ENCODE measurements at regions not wholly inside any gene's neighbourhood (a gene's known extent, or its start where the extent isn't known, plus 50 kb on each side); places are given as distances from the start of the nearest gene placed in this dataset.

DNA sequence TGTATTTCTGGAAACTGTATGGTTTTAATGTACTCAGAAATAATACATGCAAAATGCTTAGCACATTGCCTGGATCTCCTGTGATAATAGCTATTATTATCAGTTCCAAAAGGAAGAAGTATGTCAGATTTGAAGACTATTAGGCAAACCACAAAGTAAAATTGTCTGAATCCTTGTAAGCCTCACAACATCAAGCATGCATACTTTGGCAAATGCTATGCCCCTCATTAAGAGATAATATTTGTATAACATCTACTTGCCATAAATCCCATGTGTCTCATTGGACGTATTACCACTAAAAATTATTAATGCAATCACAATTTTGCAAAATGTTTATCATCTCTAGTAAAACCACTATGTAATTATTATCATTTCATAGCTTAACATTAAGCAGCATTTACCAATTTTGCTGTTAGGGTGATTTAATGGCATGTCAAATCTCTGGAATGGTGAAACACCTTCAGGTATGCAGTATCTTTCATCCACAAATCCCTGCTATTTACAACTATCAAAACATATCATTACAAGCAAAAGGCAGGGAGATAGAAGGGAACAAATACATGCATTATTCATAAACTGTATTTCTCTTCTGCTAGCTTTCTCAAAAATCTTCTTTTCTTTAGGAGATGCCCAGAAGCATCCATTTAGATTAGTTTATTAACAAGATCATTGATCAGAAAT lies 974.6 kb upstream of the RAG2 start:
- intact Hi-C loops (cut with micrococcal nuclease): no loop called here
- no peaks in the 10 kb centered on the region for H3K27me3 Mint-ChIP-seq (ENCODE audit: low read depth)
- H3K4me3 Mint-ChIP-seq: no peak overlapping the region
- CTCF ChIA-PET: no interaction called here
- H3K27ac Mint-ChIP-seq: no peak overlapping the region
- H3K36me3 Mint-ChIP-seq (ENCODE audit: low read depth): no peaks in the 10 kb centered on the region
- H3K4me1 Mint-ChIP-seq (ENCODE audit: low read depth): no peaks in the 10 kb centered on the region
- DNase-seq: no peak
- H3K9me3 Mint-ChIP-seq: peaks cover 7% of the 10 kb centered on the region

- H3K4me3 Mint-ChIP-seq: no peak overlapping the region
- no peak for DNase-seq
- intact Hi-C loops (cut with micrococcal nuclease): no loop called here
- no peak overlapping the region for H3K27ac Mint-ChIP-seq
- H3K4me1 Mint-ChIP-seq (ENCODE audit: low read depth): no peaks in the 10 kb centered on the region
- H3K36me3 Mint-ChIP-seq (ENCODE audit: low read depth): no peaks in the 10 kb centered on the region
- H3K27me3 Mint-ChIP-seq (ENCODE audit: low read depth): no peaks in the 10 kb centered on the region
- CTCF ChIA-PET: no interaction called here
- peaks cover 7% of the 10 kb centered on the region for H3K9me3 Mint-ChIP-seq
Measured at GRCh38 chr11:37571246-37571645, 973.2 kb upstream of the RAG2 start.

GRCh38 chr11:37560991-37561390 lies 963.0 kb upstream of the RAG2 start:
- no peaks in the 10 kb centered on the region for H3K36me3 Mint-ChIP-seq (ENCODE audit: low read depth)
- intact Hi-C loops (cut with micrococcal nuclease): no loop called here
- no peak overlapping the region for H3K4me3 Mint-ChIP-seq
- DNase-seq: no peak
- no peak overlapping the region for H3K27ac Mint-ChIP-seq
- H3K27me3 Mint-ChIP-seq (ENCODE audit: low read depth): no peaks in the 10 kb centered on the region
- H3K4me1 Mint-ChIP-seq (ENCODE audit: low read depth): no peaks in the 10 kb centered on the region
- peaks cover 3% of the 10 kb centered on the region for H3K9me3 Mint-ChIP-seq
- CTCF ChIA-PET: no interaction called here

- no peaks in the 10 kb centered on the region for H3K4me1 Mint-ChIP-seq (ENCODE audit: low read depth)
- DNase-seq: no peak
- H3K27ac Mint-ChIP-seq: no peak overlapping the region
- intact Hi-C loops (cut with micrococcal nuclease): no loop called here
- no peaks in the 10 kb centered on the region for H3K27me3 Mint-ChIP-seq (ENCODE audit: low read depth)
- H3K36me3 Mint-ChIP-seq (ENCODE audit: low read depth): no peaks in the 10 kb centered on the region
- no peak overlapping the region for H3K4me3 Mint-ChIP-seq
- CTCF ChIA-PET: no interaction called here
- peaks cover 3% of the 10 kb centered on the region for H3K9me3 Mint-ChIP-seq
Measured at GRCh38 chr11:37560346-37560745, 962.3 kb upstream of the RAG2 start.

- H3K27ac Mint-ChIP-seq: no peak overlapping the region
- no peaks in the 10 kb centered on the region for H3K27me3 Mint-ChIP-seq (ENCODE audit: low read depth)
- H3K36me3 Mint-ChIP-seq (ENCODE audit: low read depth): no peaks in the 10 kb centered on the region
- CTCF ChIA-PET: no interaction called here
- no peaks in the 10 kb centered on the region for H3K4me1 Mint-ChIP-seq (ENCODE audit: low read depth)
- intact Hi-C loops (cut with micrococcal nuclease): no loop called here
- no peak for DNase-seq
- no peak overlapping the region for H3K4me3 Mint-ChIP-seq
- H3K9me3 Mint-ChIP-seq: peaks cover 3% of the 10 kb centered on the region
Measured at GRCh38 chr11:37558619-37559210, 960.7 kb upstream of the RAG2 start.

DNA sequence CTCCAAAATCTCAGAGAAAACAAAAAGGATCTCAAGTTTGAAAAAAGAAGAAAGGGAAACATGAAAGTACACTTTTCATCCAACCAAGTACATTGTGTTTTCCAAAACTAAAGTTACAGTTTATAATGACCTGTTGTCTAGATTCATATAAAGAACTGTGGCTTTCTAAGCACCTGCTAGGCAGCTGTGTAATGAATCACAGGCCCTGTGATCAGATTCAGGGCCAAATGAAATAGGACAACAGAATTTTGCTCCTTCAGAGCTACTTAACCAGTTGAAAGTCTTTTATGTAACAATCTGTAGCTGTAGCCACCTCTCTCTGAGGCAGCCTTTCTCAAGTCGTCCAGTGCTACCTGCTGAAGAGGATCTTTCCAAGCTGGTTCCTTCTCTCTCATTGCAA lies 960.0 kb upstream of the RAG2 start:
- H3K4me3 Mint-ChIP-seq: no peak overlapping the region
- peaks cover 3% of the 10 kb centered on the region for H3K9me3 Mint-ChIP-seq
- no peaks in the 10 kb centered on the region for H3K27me3 Mint-ChIP-seq (ENCODE audit: low read depth)
- no peak overlapping the region for H3K27ac Mint-ChIP-seq
- CTCF ChIA-PET: no interaction called here
- DNase-seq: no peak
- no peaks in the 10 kb centered on the region for H3K36me3 Mint-ChIP-seq (ENCODE audit: low read depth)
- intact Hi-C loops (cut with micrococcal nuclease): no loop called here
- H3K4me1 Mint-ChIP-seq (ENCODE audit: low read depth): no peaks in the 10 kb centered on the region

GRCh38 chr11:37552284-37552683 lies 954.2 kb upstream of the RAG2 start:
- Mint-ChIP-seq H3K27me3 (ENCODE audit: low read depth) (no peaks in the 10 kb centered on the region), H3K9me3 (peaks cover 2% of the 10 kb centered on the region), H3K4me3 (no peak overlapping the region), H3K4me1 (ENCODE audit: low read depth) (no peaks in the 10 kb centered on the region), H3K36me3 (ENCODE audit: low read depth) (no peaks in the 10 kb centered on the region), H3K27ac (no peak overlapping the region)
- CTCF ChIA-PET: no interaction called here
- intact Hi-C loops (cut with micrococcal nuclease): no loop called here
- DNase-seq: no peak

DNA sequence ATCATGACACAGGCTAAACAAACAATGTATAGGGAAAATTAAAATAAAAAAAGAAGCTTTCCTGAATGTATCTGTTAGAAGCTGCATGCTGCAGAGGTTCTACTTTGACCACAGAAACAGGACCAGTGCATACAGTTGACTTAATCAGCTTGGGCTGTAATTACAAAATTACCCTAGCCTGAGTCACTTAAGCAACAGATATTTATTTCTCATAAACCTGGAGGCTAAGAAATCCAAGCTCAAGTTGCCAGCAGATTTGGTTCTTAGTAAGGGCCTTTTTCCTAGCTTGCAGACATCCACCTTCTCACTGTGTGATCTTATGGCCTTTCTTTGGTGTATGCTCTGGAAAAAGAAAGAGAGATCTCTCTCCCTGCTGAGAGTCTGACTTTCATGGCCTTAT lies 946.5 kb upstream of the RAG2 start:
- no peak for DNase-seq
- CTCF ChIA-PET: interaction anchor here (0.6 kb wide), 1 partner anchor 11 kb away, joined by 3 read pairs; no protein-coding TSS in a partner anchor
- Mint-ChIP-seq H3K9me3 (peaks cover 6% of the 10 kb centered on the region), H3K36me3 (ENCODE audit: low read depth) (no peaks in the 10 kb centered on the region), H3K27me3 (ENCODE audit: low read depth) (no peaks in the 10 kb centered on the region), H3K27ac (no peak overlapping the region), H3K4me1 (ENCODE audit: low read depth) (no peaks in the 10 kb centered on the region), H3K4me3 (no peak overlapping the region)
- intact Hi-C loops (cut with micrococcal nuclease): no loop called here

GRCh38 chr11:37533830-37534229 lies 935.8 kb upstream of the RAG2 start:
- no peaks in the 10 kb centered on the region for H3K27me3 Mint-ChIP-seq (ENCODE audit: low read depth)

GRCh38 chr11:37533087-37533486 lies 935.1 kb upstream of the RAG2 start:
- Mint-ChIP-seq H3K27ac (no peak overlapping the region), H3K4me1 (ENCODE audit: low read depth) (no peaks in the 10 kb centered on the region), H3K9me3 (peaks cover 27% of the 10 kb centered on the region), H3K36me3 (ENCODE audit: low read depth) (no peaks in the 10 kb centered on the region), H3K4me3 (no peak overlapping the region), H3K27me3 (ENCODE audit: low read depth) (no peaks in the 10 kb centered on the region)
- CTCF ChIA-PET: no interaction called here
- DNase-seq: no peak
- intact Hi-C loops (cut with micrococcal nuclease): no loop called here

More at GRCh38 chr11:37533830-37534229, 935.8 kb upstream of the RAG2 start:
- DNase-seq: no peak
- H3K9me3 Mint-ChIP-seq: peaks cover 21% of the 10 kb centered on the region
- CTCF ChIA-PET: no interaction called here
- intact Hi-C loops (cut with micrococcal nuclease): no loop called here
- no peak overlapping the region for H3K4me3 Mint-ChIP-seq
- no peaks in the 10 kb centered on the region for H3K4me1 Mint-ChIP-seq (ENCODE audit: low read depth)
- H3K27ac Mint-ChIP-seq: no peak overlapping the region
- no peaks in the 10 kb centered on the region for H3K36me3 Mint-ChIP-seq (ENCODE audit: low read depth)

DNA sequence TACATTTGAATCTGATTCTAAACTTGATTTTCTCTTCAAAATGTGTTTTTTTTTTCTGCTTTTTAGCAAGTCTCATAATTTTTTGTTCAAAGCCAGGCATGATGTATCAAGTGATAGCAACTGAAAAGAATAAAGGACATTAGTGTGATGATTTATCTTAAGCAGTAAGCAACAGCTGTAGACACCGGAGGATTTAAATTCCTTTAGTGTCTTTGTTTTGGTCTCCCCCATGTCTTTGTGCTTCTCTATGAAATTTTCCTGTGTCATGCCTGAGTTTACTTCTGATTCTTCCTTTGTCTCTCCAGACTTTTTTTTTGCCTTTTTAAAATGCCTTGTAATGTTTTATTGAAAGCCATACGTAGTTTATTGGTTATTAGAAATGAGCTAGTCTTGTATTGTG lies 934.2 kb upstream of the RAG2 start:
- peaks cover 29% of the 10 kb centered on the region for H3K9me3 Mint-ChIP-seq
- no peak for DNase-seq
- H3K27ac Mint-ChIP-seq: no peak overlapping the region
- intact Hi-C loops (cut with micrococcal nuclease): no loop called here
- CTCF ChIA-PET: interaction anchor here (0.6 kb wide), 1 partner anchor 19 kb away, joined by 4 read pairs; no protein-coding TSS in a partner anchor
- H3K36me3 Mint-ChIP-seq (ENCODE audit: low read depth): no peaks in the 10 kb centered on the region
- no peaks in the 10 kb centered on the region for H3K27me3 Mint-ChIP-seq (ENCODE audit: low read depth)
- H3K4me3 Mint-ChIP-seq: no peak overlapping the region
- H3K4me1 Mint-ChIP-seq (ENCODE audit: low read depth): no peaks in the 10 kb centered on the region

DNA sequence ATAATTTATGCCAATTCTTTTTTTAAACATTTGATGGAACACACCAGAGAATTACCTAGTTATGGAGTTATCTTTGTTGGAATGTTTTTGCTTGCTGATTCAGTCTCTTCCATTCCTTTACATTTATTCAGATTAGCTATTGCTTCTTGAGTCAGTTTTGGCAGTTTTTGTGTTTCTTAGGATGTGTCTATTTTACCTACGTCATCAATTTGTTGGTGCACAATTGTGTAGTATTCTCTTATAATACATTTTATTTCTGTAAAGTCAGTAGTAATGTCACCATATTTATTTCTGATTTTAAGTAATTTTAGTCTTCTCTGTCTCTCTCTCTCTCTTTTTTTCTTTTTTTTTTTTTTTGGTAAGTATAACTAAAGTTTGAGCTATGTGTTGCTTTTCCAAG lies 929.5 kb upstream of the RAG2 start:
- DNase-seq: no peak
- no peak overlapping the region for H3K4me3 Mint-ChIP-seq
- no peaks in the 10 kb centered on the region for H3K36me3 Mint-ChIP-seq (ENCODE audit: low read depth)
- no peaks in the 10 kb centered on the region for H3K4me1 Mint-ChIP-seq (ENCODE audit: low read depth)
- CTCF ChIA-PET: no interaction called here
- peaks cover 29% of the 10 kb centered on the region for H3K9me3 Mint-ChIP-seq
- intact Hi-C loops (cut with micrococcal nuclease): no loop called here
- no peak overlapping the region for H3K27ac Mint-ChIP-seq
- no peaks in the 10 kb centered on the region for H3K27me3 Mint-ChIP-seq (ENCODE audit: low read depth)

DNA sequence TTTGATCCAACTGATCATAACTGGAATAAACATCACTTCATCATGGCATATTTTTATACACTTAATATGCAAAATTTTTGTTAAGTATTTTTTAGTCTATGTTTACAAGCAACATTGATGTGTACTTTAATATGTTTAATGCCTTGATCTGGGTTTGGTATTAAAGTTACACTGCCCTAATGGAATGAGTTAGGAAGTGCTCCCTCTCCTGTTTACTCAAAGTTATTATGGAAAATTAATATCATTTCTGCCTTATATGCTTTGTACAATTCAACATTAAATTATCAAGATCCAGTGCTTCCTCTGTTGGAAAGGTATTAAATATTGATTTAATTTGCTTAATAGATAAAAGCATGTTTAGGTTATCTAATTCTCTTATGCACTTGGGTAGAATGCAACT lies 927.3 kb upstream of the RAG2 start:
- Mint-ChIP-seq H3K4me3 (no peak overlapping the region), H3K4me1 (ENCODE audit: low read depth) (no peaks in the 10 kb centered on the region), H3K27ac (no peak overlapping the region), H3K27me3 (ENCODE audit: low read depth) (no peaks in the 10 kb centered on the region), H3K9me3 (peaks cover 30% of the 10 kb centered on the region), H3K36me3 (ENCODE audit: low read depth) (no peaks in the 10 kb centered on the region)
- no peak for DNase-seq
- intact Hi-C loops (cut with micrococcal nuclease): no loop called here
- CTCF ChIA-PET: no interaction called here

Measured in activated naive CD4-positive, alpha-beta T cell treated with anti-CD3 and anti-CD28 coated beads for 36 hours (primary cell).